H9 (cell line): ENCODE measurements at regions not wholly inside any gene's neighbourhood (a gene's known extent, or its start where the extent isn't known, plus 50 kb on each side); places are given as distances from the start of the nearest gene placed in this dataset.

Source experiments
- DNase-seq: peaks from one replicate; pipeline ENCODE4 v3.0.0-alpha.2; 2017
- H2AFZ ChIP-seq: one replicate; pipeline ENCODE4 v1.6.1; 2013; ENCODE audit warnings: mild to moderate bottlenecking, low read length, control low read depth, moderate library complexity
- H2AK5ac ChIP-seq: 2 replicates; pipeline ENCODE4 v1.6.1; 2013; ENCODE audit warnings: low read length, control low read depth, mixed read lengths; ENCODE audit not compliant: insufficient read length
- H2BK120ac ChIP-seq: one replicate; pipeline ENCODE4 v1.6.1; 2013; ENCODE audit warnings: low read depth, mild to moderate bottlenecking, low read length, control low read depth, inconsistent platforms; ENCODE audit not compliant: poor library complexity, severe bottlenecking
- H2BK12ac ChIP-seq: 2 replicates; pipeline ENCODE4 v1.6.1; 2013; ENCODE audit warnings: low read length, control low read depth, mixed read lengths, low read depth; ENCODE audit not compliant: insufficient read length
- H2BK15ac ChIP-seq: 2 replicates; pipeline ENCODE4 v1.6.1; 2013; ENCODE audit warnings: low read depth, low read length, control low read depth
- H2BK20ac ChIP-seq: one replicate; pipeline ENCODE4 v1.6.1; 2013; ENCODE audit warnings: low read depth, mild to moderate bottlenecking, low read length, control low read depth, inconsistent platforms; ENCODE audit not compliant: poor library complexity, severe bottlenecking
- H2BK5ac ChIP-seq: 2 replicates; pipeline ENCODE4 v1.6.1; 2013; ENCODE audit warnings: low read length, control low read depth, mixed read lengths; ENCODE audit not compliant: insufficient read length
- H3K14ac ChIP-seq: 2 replicates; pipeline ENCODE4 v1.6.1; 2013; ENCODE audit warnings: low read length, control low read depth; ENCODE audit not compliant: insufficient read depth
- H3K18ac ChIP-seq: 2 replicates; pipeline ENCODE4 v1.6.1; 2013; ENCODE audit warnings: low read depth, mild to moderate bottlenecking, mixed read lengths, low read length, control low read depth; ENCODE audit not compliant: insufficient read length
- H3K23ac ChIP-seq: 2 replicates; pipeline ENCODE4 v1.6.1; 2013; ENCODE audit warnings: low read length, control low read depth, mixed read lengths, low read depth; ENCODE audit not compliant: insufficient read length
- H3K23me2 ChIP-seq: 2 replicates; pipeline ENCODE4 v1.6.1; 2013; ENCODE audit warnings: low read depth, mild to moderate bottlenecking, mixed read lengths, low read length, control low read depth; ENCODE audit not compliant: insufficient read length, poor library complexity, severe bottlenecking
- H3K27ac ChIP-seq: 2 replicates; pipeline ENCODE4 v1.5.1; 2013; ENCODE audit warnings: low read length, control low read depth, mixed read lengths, low read depth; ENCODE audit not compliant: insufficient read length
- H3K27me3 ChIP-seq: 2 replicates; pipeline ENCODE4 v1.6.1; 2013; ENCODE audit warnings: low read length, control low read depth, inconsistent platforms; ENCODE audit not compliant: insufficient read depth
- H3K4ac ChIP-seq: 2 replicates; pipeline ENCODE4 v1.6.1; 2013; ENCODE audit warnings: low read depth, mild to moderate bottlenecking, control low read depth, inconsistent platforms, low read length, moderate library complexity
- H3K4me1 ChIP-seq: 2 replicates; pipeline ENCODE4 v1.6.1; 2013; ENCODE audit warnings: low read length, control low read depth, inconsistent platforms; ENCODE audit not compliant: insufficient read depth
- H3K4me2 ChIP-seq: 2 replicates; pipeline ENCODE4 v1.6.1; 2013; ENCODE audit warnings: low read length, control low read depth, mixed read lengths; ENCODE audit not compliant: insufficient read length, insufficient read depth
- H3K56ac ChIP-seq: 2 replicates; pipeline ENCODE4 v1.6.1; 2013; ENCODE audit warnings: low read depth, mild to moderate bottlenecking, mixed read lengths, low read length, control low read depth; ENCODE audit not compliant: insufficient read length
- H3K79me1 ChIP-seq: 2 replicates; pipeline ENCODE4 v1.6.1; 2013; ENCODE audit warnings: low read depth, mild to moderate bottlenecking, moderate library complexity, low read length, control low read depth, inconsistent platforms; ENCODE audit not compliant: insufficient read depth, poor library complexity, severe bottlenecking
- H3K79me2 ChIP-seq: 2 replicates; pipeline ENCODE4 v1.6.1; 2013; ENCODE audit warnings: low read length, control low read depth, inconsistent platforms; ENCODE audit not compliant: insufficient read depth
- H3K9ac ChIP-seq: 2 replicates; pipeline ENCODE4 v1.6.1; 2013; ENCODE audit warnings: low read length, control low read depth, mixed read lengths; ENCODE audit not compliant: insufficient read length; ENCODE audit errors: extremely low read depth
- H3K9me3 ChIP-seq: one replicate; pipeline ENCODE4 v1.6.1; 2013; ENCODE audit warnings: low read depth, low read length, inconsistent platforms; ENCODE audit not compliant: control insufficient read depth
- H3T11ph ChIP-seq: one replicate; pipeline ENCODE4 v1.6.1; 2013; ENCODE audit warnings: mild to moderate bottlenecking, low read length, control low read depth, inconsistent platforms
- H4K20me1 ChIP-seq: one replicate; pipeline ENCODE4 v1.6.1; 2013; ENCODE audit not compliant: control insufficient read depth, insufficient read length, insufficient read depth
- H4K5ac ChIP-seq: 2 replicates; pipeline ENCODE4 v1.6.1; 2013; ENCODE audit warnings: low read depth, mild to moderate bottlenecking, mixed read lengths, low read length, control low read depth; ENCODE audit not compliant: insufficient read length
- H4K8ac ChIP-seq: replicated peaks from 2 replicates; pipeline ENCODE4 v1.6.1; 2013; ENCODE audit warnings: low read length, control low read depth, mixed read lengths, low read depth; ENCODE audit not compliant: insufficient read length
- H4K91ac ChIP-seq: 2 replicates; pipeline ENCODE4 v1.6.1; 2013; ENCODE audit warnings: low read depth, mild to moderate bottlenecking, moderate library complexity, mixed read lengths, low read length, control low read depth; ENCODE audit not compliant: insufficient read length
- H3K27ac Mint-ChIP-seq, 3 experiments: 2 replicates in 2 of 3; 3 replicates in 1 of 3; pipeline ENCODE4 v1.8.0; 2020 to 2021; ENCODE audit warnings: mixed read lengths in 3 of 3, mild to moderate bottlenecking in 1 of 3, moderate library complexity in 1 of 3
- H3K27me3 Mint-ChIP-seq: 2 replicates; pipeline ENCODE4 v1.8.0; 2021; ENCODE audit warnings: low read depth, mild to moderate bottlenecking, moderate library complexity, mixed read lengths
- H3K36me3 Mint-ChIP-seq, 3 experiments: 2 replicates in 2 of 3; 3 replicates in 1 of 3; pipeline ENCODE4 v1.8.0; 2020 to 2021; ENCODE audit warnings: low read depth in 3 of 3, mixed read lengths in 3 of 3; ENCODE audit not compliant: insufficient read depth in 1 of 3
- H3K4me1 Mint-ChIP-seq, 2 experiments: 2 replicates each; pipeline ENCODE4 v1.8.0; 2020; ENCODE audit warnings: mixed read lengths in 2 of 2
- H3K4me3 Mint-ChIP-seq, 2 experiments: 2 replicates in 1 of 2; 3 replicates in 1 of 2; pipeline ENCODE4 v1.8.0; 2020 to 2021; ENCODE audit warnings: mild to moderate bottlenecking in 2 of 2, mixed read lengths in 2 of 2, moderate library complexity in 1 of 2
- H3K9me3 Mint-ChIP-seq, 2 experiments: 2 replicates in 1 of 2; 3 replicates in 1 of 2; pipeline ENCODE4 v1.8.0; 2020; ENCODE audit warnings: mild to moderate bottlenecking in 2 of 2, mixed read lengths in 2 of 2, moderate library complexity in 1 of 2
- CTCF ChIP-seq: fragments of 200-600 bp; sonication (generic); conservative IDR thresholded peaks from 3 replicates; pipeline ENCODE4 v1.8.0; 2021; ENCODE audit warnings: antibody characterized with exemption, mild to moderate bottlenecking
- WGBS: extraction: QIAGEN DNeasy Blood & Tissue Kit; methylation state at CpG from one replicate; pipeline ENCODE4 v1.1.7; 2013; ENCODE audit warnings: missing lambda C conversion rate, low lambda C conversion rate, mixed read lengths; ENCODE audit not compliant: insufficient read length; ENCODE audit errors: extremely low coverage; 5-methylcytosine and 5-hydroxymethylcytosine counted together

GRCh38 chr10:35844686-35845085, 202.6 kb upstream of the FZD8 start:
- H3K4me2 ChIP-seq = no peak overlapping the region
- H3K4me1 ChIP-seq = peaks cover 6% of the 10 kb centered on the region; the same call in 1 of the 2 replicates
- no peaks in the 10 kb centered on the region for H3K9me3 ChIP-seq
- H2BK5ac ChIP-seq = no peak overlapping the region
- no peaks in the 10 kb centered on the region for H3K27me3 ChIP-seq
- no peaks in the 10 kb centered on the region for H3K79me1 ChIP-seq
- H3K9ac ChIP-seq = no peak overlapping the region
- H2BK12ac ChIP-seq = no peak overlapping the region
- H3K18ac ChIP-seq = no peak overlapping the region
- no peaks in the 10 kb centered on the region for H3K23me2 ChIP-seq
- no peak overlapping the region for H3K14ac ChIP-seq
- H2BK15ac ChIP-seq = no peak overlapping the region
- no peak overlapping the region for H2AFZ ChIP-seq
- peaks cover 39% of the 10 kb centered on the region in 2 experiments for H3K4me1 Mint-ChIP-seq
- no peak overlapping the region for H2BK120ac ChIP-seq
- no CpG with 5 or more reads among the region's 5 CpGs for WGBS
- no peak overlapping the region for H4K91ac ChIP-seq
- H3K36me3 Mint-ChIP-seq = peaks cover 3 to 12% (median 5%) of the 10 kb centered on the region in 3 experiments; a peak in 5 of 7 replicates
- H3T11ph ChIP-seq = no peak overlapping the region
- no peaks in the 10 kb centered on the region for H3K79me2 ChIP-seq
- H3K27ac ChIP-seq = no peak overlapping the region
- H2BK20ac ChIP-seq = no peak overlapping the region
- no peak overlapping the region for H3K23ac ChIP-seq
- H4K5ac ChIP-seq = no peak overlapping the region
- no peak overlapping the region for H3K56ac ChIP-seq
- no peak overlapping the region for H4K8ac ChIP-seq
- H3K4me3 Mint-ChIP-seq = no peak overlapping the region
- no peak overlapping the region for H2AK5ac ChIP-seq
- no peak overlapping the region for H3K4ac ChIP-seq
- peaks cover 10 to 19% of the 10 kb centered on the region in 2 experiments for H3K9me3 Mint-ChIP-seq
- TF ChIP-seq CTCF = no peak
- H4K20me1 ChIP-seq = no peaks in the 10 kb centered on the region
- H3K27ac Mint-ChIP-seq = no peak overlapping the region
- DNase-seq = no peak
- H3K27me3 Mint-ChIP-seq = peaks cover 3% of the 10 kb centered on the region; the same call in 1 of the 2 replicates
